Neural crest cell (in vitro differentiated cells): ENCODE measurements at regions not wholly inside any gene's neighbourhood (a gene's known extent, or its start where the extent isn't known, plus 50 kb on each side); places are given as distances from the start of the nearest gene placed in this dataset.

Source experiments
- DNase-seq: peaks from one replicate; pipeline ENCODE4 v3.0.0; 2021; ENCODE audit warnings: low read depth, mixed read lengths, low spot score
- H3K27ac Mint-ChIP-seq: one replicate; pipeline ENCODE4 v1.8.0; 2021; ENCODE audit warnings: mild to moderate bottlenecking, mixed read lengths; ENCODE audit not compliant: unreplicated experiment
- H3K27me3 Mint-ChIP-seq: 2 replicates; pipeline ENCODE4 v1.8.0; 2021; ENCODE audit warnings: low read depth, mild to moderate bottlenecking, mixed read lengths
- H3K36me3 Mint-ChIP-seq: 2 replicates; pipeline ENCODE4 v1.8.0; 2021; ENCODE audit warnings: low read depth, mild to moderate bottlenecking, mixed read lengths
- H3K4me1 Mint-ChIP-seq: 2 replicates; pipeline ENCODE4 v1.8.0; 2021; ENCODE audit warnings: mixed read lengths
- H3K4me3 Mint-ChIP-seq: one replicate; pipeline ENCODE4 v1.8.0; 2021; ENCODE audit warnings: mild to moderate bottlenecking, mixed read lengths
- H3K9me3 Mint-ChIP-seq: 2 replicates; pipeline ENCODE4 v1.8.0; 2021; ENCODE audit warnings: mixed read lengths
- TF ChIP-seq, protein P1 (sequence below): fragments of 200-600 bp; sonication (generic); conservative IDR thresholded peaks from 2 replicates; pipeline ENCODE4 v1.5.0; 2021; ENCODE audit warnings: antibody characterized with exemption, mild to moderate bottlenecking

GRCh38 chr15:101573951-101574350, 78.2 kb downstream of the TM2D3 start:
- TF ChIP-seq, protein P1, sequence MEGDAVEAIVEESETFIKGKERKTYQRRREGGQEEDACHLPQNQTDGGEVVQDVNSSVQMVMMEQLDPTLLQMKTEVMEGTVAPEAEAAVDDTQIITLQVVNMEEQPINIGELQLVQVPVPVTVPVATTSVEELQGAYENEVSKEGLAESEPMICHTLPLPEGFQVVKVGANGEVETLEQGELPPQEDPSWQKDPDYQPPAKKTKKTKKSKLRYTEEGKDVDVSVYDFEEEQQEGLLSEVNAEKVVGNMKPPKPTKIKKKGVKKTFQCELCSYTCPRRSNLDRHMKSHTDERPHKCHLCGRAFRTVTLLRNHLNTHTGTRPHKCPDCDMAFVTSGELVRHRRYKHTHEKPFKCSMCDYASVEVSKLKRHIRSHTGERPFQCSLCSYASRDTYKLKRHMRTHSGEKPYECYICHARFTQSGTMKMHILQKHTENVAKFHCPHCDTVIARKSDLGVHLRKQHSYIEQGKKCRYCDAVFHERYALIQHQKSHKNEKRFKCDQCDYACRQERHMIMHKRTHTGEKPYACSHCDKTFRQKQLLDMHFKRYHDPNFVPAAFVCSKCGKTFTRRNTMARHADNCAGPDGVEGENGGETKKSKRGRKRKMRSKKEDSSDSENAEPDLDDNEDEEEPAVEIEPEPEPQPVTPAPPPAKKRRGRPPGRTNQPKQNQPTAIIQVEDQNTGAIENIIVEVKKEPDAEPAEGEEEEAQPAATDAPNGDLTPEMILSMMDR = no peak
- Mint-ChIP-seq H3K36me3 (no peaks in the 10 kb centered on the region), H3K27ac (no peak overlapping the region), H3K9me3 (no peaks in the 10 kb centered on the region), H3K4me1 (no peaks in the 10 kb centered on the region), H3K27me3 (peaks cover 27% of the 10 kb centered on the region), H3K4me3 (no peak overlapping the region)
- DNase-seq = no peak

- Mint-ChIP-seq H3K27ac (no peak overlapping the region), H3K9me3 (no peaks in the 10 kb centered on the region), H3K4me3 (no peak overlapping the region), H3K4me1 (no peaks in the 10 kb centered on the region), H3K36me3 (no peaks in the 10 kb centered on the region), H3K27me3 (peaks cover 8% of the 10 kb centered on the region)
- no peak for DNase-seq
- TF ChIP-seq, protein P1 = no peak
Measured at GRCh38 chr15:101570241-101570640, 80.7 kb upstream of the PCSK6 start.

GRCh38 chr15:101568821-101569555, 79.5 kb upstream of the PCSK6 start:
- Mint-ChIP-seq H3K27ac (no peak overlapping the region), H3K9me3 (no peaks in the 10 kb centered on the region), H3K4me1 (no peaks in the 10 kb centered on the region), H3K4me3 (no peak overlapping the region), H3K36me3 (no peaks in the 10 kb centered on the region), H3K27me3 (peaks cover 8% of the 10 kb centered on the region)
- TF ChIP-seq, protein P1 = no peak
- DNase-seq = no peak

DNA sequence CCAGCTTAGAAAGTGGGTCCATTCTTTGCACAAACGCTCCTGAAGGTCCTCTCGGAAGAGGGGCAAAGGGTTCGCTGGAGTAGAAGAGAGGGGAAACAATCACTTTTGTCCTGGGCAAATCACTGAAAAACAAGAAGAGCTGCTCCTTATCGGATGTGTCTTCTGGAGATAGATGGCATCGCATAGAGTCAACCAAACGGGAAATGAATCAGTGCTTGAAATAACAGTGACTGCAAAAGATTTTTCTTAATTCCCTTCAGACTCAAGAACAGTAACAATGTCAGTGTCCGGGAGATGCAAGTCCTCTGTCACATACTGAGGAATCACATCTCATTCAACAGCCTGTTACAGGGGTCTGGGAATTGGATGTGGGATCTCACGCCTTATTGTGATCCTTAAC, 78.8 kb upstream of the PCSK6 start:
- TF ChIP-seq, protein P1 = no peak
- Mint-ChIP-seq H3K9me3 (no peaks in the 10 kb centered on the region), H3K36me3 (no peaks in the 10 kb centered on the region), H3K4me3 (no peak overlapping the region), H3K4me1 (no peaks in the 10 kb centered on the region), H3K27ac (no peak overlapping the region), H3K27me3 (peaks cover 3% of the 10 kb centered on the region)
- no peak for DNase-seq

DNA sequence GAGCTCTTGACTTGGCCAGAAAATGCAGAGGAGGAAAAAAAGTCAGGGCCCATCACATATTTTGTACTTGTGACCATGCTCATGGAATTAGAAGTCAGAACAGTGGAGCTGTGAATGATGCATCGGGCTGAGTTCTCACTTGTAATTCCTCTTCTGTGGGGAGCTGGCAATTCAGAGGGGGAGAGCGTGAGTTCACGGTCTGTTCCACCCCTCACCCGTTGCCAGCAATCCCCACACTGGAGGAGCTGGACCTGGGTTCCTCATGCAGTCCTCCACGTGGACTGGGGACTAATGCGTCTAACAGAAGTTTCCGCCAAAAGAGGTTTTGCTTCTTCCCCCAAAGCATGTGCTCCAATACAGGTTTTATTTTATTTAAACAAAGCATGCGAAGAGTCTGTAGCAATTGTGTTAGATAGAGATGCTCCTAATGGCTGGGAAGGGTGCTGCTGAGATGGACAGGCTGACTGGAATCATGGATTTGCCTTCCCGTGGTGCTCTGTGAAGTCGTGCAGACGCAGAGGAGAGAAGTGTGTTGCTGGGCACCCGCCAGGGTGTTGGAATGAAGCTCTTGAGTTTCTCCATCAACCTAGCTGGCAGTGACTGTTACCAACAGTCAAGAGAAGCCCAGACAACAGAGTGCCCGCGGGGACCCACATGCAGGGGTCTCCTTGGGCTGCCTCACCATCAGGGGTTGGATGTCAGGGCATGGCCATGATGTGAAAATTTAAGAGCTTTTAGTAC, 77.4 kb upstream of the PCSK6 start:
- no peak for DNase-seq
- Mint-ChIP-seq H3K36me3 (no peaks in the 10 kb centered on the region), H3K27me3 (no peaks in the 10 kb centered on the region), H3K4me1 (no peaks in the 10 kb centered on the region), H3K9me3 (no peaks in the 10 kb centered on the region), H3K27ac (peak overlapping the region; percentile 84), H3K4me3 (no peak overlapping the region)
- TF ChIP-seq, protein P1 = no peak
